ENCODE measurements at regions not wholly inside any gene's neighbourhood (a gene's known extent, or its start where the extent isn't known, plus 50 kb on each side); places are given as distances from the start of the nearest gene placed in this dataset.

DNA sequence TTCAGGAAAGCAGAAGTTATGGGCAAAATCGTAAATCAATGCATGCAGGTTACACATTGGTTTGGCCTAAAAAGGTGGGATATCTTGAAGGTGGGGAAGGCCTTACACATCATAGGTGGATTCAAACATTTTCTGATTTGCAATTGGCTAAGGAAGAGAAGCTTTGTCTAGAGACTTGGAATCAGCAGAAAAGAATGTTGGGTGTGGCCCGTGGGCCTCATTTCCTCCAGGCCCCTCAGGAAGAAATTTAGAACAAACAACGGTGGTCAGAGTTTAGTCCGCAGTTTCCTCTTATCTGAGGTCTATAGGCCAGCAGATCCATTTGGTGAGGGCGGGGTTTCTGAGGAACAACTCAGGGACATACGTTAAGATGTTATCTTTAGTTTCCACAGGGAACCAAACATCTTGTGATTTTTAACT lies 50.9 kb upstream of the AFF3 start:
- no peak for DNase-seq (ENCODE audit: low read depth)

DNA sequence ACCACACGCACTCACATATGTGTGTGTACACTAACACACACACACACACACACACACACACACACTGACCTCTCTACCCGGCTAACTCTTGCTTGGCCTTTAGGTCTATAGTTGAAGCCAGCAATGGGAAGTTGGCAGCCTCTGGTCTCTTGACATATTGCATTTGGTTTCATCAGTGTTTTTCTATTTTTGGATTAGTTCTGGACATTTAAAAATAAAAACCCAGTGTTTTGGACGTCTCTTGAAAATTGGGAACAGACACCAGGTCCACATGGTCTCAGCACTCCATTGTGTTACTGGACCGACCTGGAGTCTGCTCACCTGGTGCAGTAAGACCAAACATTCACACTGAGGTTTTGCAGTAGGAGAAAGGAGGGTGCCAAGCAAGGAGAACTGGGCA lies 50.4 kb upstream of the AFF3 start:
- no peak for DNase-seq (ENCODE audit: low read depth)

DNA sequence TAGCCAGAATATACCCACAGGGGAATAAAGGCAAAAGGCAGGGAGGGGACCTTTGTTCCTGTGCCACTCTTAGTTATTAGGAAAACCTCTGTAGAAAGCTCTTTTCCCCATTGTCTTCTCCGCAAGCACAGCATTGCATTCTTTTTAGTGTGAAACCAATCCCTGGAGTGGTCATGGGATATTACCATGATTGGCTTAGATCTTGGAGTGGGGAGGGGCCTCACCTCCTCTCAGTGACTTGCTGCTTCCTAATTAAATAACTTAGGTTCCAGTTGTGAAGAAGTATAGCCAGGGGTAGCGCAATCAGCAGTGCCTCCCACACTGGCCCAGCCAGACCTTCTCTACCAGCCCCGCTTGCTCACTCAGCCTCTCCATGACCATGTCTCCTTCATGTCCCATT lies 49.9 kb upstream of the AFF3 start:
- no peak for DNase-seq (ENCODE audit: low read depth)

Measured in myocyte (in vitro differentiated cells).